PFSK-1 (cell line): ENCODE measurements at regions not wholly inside any gene's neighbourhood (a gene's known extent, or its start where the extent isn't known, plus 50 kb on each side); places are given as distances from the start of the nearest gene placed in this dataset.

Source experiments
- FOXP2 ChIP-seq: optimal IDR thresholded peaks from 2 replicates; pipeline ENCODE3; 2011; ENCODE audit warnings: borderline replicate concordance, control low read depth, inconsistent platforms; ENCODE audit not compliant: insufficient read depth; ENCODE audit errors: extremely low read length, extremely low read depth
- POLR2AphosphoS5 ChIP-seq: IDR thresholded peaks from 2 replicates; pipeline ENCODE4 v1.6.1; 2012; ENCODE audit warnings: low read depth, mild to moderate bottlenecking, control low read depth, low read length, moderate library complexity
- SIN3A ChIP-seq: IDR thresholded peaks from 2 replicates; pipeline ENCODE4 v1.6.1; 2012; ENCODE audit warnings: mild to moderate bottlenecking, low read length, moderate library complexity, borderline replicate concordance; ENCODE audit not compliant: insufficient read depth
- TAF1 ChIP-seq: IDR thresholded peaks from 2 replicates; pipeline ENCODE4 v1.6.1; 2012; ENCODE audit warnings: low read length, control low read depth, borderline replicate concordance; ENCODE audit not compliant: insufficient read depth
- TF ChIP-seq, protein P1 (sequence below), 2 experiments: IDR thresholded peaks; 2 replicates each; pipeline versions ENCODE4 v1.6.1 to v1.8.0; 2011 to 2012; ENCODE audit warnings: low read depth in 2 of 2, low read length in 2 of 2, control low read depth in 1 of 2, inconsistent platforms in 1 of 2, mild to moderate bottlenecking in 1 of 2, moderate library complexity in 1 of 2; ENCODE audit not compliant: insufficient read depth in 1 of 2

DNA sequence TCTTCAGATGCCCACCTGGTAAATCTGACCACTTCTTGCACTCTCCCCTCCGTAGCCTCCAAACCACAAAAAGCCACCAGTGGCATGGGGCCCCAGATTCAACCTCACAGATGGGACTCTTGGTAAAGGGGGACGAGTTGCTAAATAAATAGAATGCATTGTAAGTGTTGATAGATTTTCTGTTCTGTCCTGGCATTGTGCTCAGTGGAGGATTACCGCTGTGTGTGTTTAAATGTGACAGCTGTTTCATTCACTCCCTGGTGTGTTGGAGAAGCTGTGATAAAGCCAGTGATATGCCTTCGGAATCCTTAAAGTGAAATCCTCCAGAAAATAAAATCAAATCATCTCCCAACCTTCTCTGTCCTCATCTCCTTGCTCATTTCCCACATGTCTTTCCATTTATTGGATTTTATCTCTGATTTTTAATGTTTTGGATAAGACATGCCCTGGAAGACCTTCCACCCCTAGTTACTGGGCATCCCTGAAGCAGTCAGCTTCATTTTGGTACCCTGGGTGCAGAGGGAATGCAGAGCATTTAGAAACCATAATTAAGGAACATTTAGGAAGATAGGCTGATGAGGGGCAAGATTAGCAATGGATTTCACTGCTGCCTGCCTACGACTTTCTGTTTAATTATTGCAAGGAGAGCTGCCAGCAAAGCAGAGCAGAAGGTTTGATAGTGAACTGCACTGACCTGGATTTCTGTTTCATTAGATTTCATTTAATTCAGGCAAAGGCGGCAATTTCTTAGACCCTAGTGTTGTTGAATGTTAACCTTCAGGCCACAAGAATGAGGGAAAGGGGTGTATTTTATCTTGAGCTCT is 460.9 kb upstream of the KIRREL3 start:
- TF ChIP-seq FOXP2 (no peak), POLR2AphosphoS5 (no peak), SIN3A (no peak), TAF1 (no peak)
- TF ChIP-seq, protein P1, sequence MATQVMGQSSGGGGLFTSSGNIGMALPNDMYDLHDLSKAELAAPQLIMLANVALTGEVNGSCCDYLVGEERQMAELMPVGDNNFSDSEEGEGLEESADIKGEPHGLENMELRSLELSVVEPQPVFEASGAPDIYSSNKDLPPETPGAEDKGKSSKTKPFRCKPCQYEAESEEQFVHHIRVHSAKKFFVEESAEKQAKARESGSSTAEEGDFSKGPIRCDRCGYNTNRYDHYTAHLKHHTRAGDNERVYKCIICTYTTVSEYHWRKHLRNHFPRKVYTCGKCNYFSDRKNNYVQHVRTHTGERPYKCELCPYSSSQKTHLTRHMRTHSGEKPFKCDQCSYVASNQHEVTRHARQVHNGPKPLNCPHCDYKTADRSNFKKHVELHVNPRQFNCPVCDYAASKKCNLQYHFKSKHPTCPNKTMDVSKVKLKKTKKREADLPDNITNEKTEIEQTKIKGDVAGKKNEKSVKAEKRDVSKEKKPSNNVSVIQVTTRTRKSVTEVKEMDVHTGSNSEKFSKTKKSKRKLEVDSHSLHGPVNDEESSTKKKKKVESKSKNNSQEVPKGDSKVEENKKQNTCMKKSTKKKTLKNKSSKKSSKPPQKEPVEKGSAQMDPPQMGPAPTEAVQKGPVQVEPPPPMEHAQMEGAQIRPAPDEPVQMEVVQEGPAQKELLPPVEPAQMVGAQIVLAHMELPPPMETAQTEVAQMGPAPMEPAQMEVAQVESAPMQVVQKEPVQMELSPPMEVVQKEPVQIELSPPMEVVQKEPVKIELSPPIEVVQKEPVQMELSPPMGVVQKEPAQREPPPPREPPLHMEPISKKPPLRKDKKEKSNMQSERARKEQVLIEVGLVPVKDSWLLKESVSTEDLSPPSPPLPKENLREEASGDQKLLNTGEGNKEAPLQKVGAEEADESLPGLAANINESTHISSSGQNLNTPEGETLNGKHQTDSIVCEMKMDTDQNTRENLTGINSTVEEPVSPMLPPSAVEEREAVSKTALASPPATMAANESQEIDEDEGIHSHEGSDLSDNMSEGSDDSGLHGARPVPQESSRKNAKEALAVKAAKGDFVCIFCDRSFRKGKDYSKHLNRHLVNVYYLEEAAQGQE (IDR thresholded peaks at IDR 0.05; ENCODE audit: insufficient read depth in 1 of 2, low read depth in 2 of 2, low read length in 2 of 2), result no peak

DNA sequence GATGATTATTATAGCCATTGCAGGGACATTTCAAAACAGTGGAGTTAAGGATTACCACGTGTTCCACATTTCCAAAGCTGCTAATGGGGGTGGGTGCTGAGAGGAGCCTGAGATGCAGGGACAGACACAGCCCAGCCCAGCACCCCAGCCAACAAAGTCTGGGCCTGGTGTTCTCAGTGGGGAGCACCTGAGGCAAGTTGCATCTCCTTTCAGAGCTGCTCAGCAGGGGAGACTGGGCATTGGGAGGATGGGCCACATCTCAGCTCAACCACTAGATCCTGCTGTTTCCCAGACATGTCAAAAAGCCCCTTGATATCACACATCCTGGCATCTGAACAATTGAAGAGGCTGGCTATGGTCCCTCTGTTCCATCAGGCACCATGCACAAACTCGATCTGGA is 458.0 kb upstream of the KIRREL3 start:
- TF ChIP-seq TAF1 (no peak), POLR2AphosphoS5 (no peak), SIN3A (no peak), FOXP2 (no peak)
- TF ChIP-seq, protein P1 (IDR thresholded peaks at IDR 0.05; ENCODE audit: insufficient read depth in 1 of 2, low read depth in 2 of 2, low read length in 2 of 2), result no peak

DNA sequence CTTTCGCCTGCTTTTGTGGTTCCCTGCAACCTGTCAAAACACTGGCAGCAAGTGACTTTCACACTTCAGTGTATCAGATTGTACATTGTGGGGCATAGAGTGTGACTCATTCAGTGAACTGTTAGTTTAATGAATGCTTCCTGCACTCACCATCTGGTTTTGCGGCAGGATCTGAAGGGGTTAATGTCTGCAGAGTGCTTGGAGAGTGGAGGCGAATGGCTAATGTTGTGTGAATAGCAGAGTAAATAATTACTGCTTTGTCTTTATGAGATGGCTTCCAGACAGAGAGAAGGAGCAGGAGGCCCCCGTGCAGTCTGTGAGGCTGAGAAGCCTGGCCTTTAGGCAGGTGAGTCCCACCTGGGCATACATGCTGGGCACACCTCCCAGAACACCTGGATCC is 454.3 kb upstream of the KIRREL3 start:
- TF ChIP-seq SIN3A (no peak), POLR2AphosphoS5 (no peak), FOXP2 (no peak), TAF1 (no peak)
- TF ChIP-seq, protein P1 (IDR thresholded peaks at IDR 0.05; ENCODE audit: insufficient read depth in 1 of 2, low read depth in 2 of 2, low read length in 2 of 2), result no peak

DNA sequence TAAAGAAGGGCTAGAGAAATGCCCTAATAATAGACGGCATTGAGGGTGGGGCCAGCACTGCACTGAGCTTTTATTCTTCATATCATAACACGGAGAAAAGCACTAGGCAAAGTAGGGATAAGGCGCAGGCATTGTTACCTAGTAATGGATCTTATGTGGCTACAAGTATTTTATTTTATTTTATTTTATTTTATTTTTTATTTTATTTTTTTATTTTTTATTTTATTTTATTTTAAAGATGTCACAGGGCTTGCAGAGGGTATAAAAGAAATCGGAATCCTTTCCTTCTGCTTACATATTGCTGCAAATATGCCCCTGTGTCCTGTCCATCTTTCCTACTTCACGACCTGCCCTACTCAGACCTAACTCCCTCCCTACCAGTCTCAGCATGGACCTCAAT is 452.0 kb upstream of the KIRREL3 start:
- no peak for TF ChIP-seq SIN3A
- no peak for TF ChIP-seq POLR2AphosphoS5
- TF ChIP-seq FOXP2, result no peak
- TF ChIP-seq TAF1, result no peak
- TF ChIP-seq, protein P1 (IDR thresholded peaks at IDR 0.05; ENCODE audit: insufficient read depth in 1 of 2, low read depth in 2 of 2, low read length in 2 of 2), result no peak

DNA sequence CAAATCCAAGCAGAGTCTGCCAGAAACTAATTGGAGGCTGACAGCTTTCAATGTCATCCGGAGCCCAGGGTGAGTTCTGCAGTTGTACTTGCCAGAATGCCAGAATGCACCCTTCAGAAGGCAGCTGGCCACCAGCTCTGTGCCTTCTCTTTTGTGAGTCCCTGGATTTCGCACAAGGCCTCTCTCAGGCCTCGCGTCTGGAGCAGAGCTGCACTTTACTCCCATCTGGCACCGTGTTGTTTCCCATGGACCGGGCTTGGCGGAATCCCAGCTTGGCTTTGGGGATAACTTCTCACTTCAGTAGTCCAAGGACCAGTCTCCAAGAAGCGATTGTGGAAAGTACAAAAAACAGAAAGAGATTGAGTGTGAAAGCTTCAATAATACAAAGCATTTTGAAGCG is 451.3 kb upstream of the KIRREL3 start:
- TF ChIP-seq FOXP2 (no peak), SIN3A (no peak)

DNA sequence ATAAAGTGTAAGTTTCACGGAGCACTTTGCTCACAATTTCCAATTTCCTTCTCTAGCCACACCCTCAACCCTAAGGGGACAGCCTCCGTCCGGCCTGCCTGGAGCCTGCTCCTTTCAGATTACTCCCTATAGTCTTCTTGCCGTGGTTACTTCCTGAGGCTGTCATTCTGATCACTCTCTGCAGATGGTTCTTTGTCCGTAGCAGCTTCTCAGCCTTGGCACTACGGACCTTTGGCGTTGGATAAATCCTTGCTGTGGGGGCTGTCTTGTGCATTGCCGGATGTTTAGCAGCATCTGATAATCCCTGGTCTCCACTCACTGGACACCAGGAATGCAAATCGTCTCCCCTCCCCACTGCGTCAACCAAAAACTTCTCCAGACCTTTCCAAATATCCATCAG is 447.5 kb upstream of the KIRREL3 start:
- TF ChIP-seq SIN3A (no peak), FOXP2 (no peak), TAF1 (no peak), POLR2AphosphoS5 (no peak)
- TF ChIP-seq, protein P1 (IDR thresholded peaks at IDR 0.05; ENCODE audit: insufficient read depth in 1 of 2, low read depth in 2 of 2, low read length in 2 of 2), result no peak
